ENCODE measurements at regions not wholly inside any gene's neighbourhood (a gene's known extent, or its start where the extent isn't known, plus 50 kb on each side); places are given as distances from the start of the nearest gene placed in this dataset.

DNA sequence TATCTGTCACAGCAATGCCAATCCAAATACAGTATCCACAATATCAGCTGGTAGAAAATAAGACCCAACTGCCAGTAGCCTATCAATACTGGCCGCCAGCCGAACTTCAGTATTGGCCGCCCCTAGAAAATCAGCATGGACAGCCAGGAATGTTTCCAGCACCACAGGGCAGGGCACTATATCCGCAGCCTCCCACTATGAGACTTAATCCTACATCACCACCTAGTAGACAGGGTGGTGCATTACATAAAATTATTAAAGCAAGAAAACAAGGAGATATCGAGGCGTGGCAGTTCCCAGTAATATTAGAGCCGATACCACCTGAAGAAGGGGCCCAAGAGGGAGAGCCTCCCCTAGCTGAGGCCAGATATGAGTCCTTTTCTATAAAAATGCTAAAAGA is 111.3 kb downstream of the ZNF486 start:
- TF ChIP-seq, protein P1, sequence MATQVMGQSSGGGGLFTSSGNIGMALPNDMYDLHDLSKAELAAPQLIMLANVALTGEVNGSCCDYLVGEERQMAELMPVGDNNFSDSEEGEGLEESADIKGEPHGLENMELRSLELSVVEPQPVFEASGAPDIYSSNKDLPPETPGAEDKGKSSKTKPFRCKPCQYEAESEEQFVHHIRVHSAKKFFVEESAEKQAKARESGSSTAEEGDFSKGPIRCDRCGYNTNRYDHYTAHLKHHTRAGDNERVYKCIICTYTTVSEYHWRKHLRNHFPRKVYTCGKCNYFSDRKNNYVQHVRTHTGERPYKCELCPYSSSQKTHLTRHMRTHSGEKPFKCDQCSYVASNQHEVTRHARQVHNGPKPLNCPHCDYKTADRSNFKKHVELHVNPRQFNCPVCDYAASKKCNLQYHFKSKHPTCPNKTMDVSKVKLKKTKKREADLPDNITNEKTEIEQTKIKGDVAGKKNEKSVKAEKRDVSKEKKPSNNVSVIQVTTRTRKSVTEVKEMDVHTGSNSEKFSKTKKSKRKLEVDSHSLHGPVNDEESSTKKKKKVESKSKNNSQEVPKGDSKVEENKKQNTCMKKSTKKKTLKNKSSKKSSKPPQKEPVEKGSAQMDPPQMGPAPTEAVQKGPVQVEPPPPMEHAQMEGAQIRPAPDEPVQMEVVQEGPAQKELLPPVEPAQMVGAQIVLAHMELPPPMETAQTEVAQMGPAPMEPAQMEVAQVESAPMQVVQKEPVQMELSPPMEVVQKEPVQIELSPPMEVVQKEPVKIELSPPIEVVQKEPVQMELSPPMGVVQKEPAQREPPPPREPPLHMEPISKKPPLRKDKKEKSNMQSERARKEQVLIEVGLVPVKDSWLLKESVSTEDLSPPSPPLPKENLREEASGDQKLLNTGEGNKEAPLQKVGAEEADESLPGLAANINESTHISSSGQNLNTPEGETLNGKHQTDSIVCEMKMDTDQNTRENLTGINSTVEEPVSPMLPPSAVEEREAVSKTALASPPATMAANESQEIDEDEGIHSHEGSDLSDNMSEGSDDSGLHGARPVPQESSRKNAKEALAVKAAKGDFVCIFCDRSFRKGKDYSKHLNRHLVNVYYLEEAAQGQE (IDR thresholded peaks at IDR 0.05; ENCODE audit: insufficient read depth in 1 of 2, low read depth in 2 of 2, low read length in 1 of 2): no peak
- TF ChIP-seq, protein P2, sequence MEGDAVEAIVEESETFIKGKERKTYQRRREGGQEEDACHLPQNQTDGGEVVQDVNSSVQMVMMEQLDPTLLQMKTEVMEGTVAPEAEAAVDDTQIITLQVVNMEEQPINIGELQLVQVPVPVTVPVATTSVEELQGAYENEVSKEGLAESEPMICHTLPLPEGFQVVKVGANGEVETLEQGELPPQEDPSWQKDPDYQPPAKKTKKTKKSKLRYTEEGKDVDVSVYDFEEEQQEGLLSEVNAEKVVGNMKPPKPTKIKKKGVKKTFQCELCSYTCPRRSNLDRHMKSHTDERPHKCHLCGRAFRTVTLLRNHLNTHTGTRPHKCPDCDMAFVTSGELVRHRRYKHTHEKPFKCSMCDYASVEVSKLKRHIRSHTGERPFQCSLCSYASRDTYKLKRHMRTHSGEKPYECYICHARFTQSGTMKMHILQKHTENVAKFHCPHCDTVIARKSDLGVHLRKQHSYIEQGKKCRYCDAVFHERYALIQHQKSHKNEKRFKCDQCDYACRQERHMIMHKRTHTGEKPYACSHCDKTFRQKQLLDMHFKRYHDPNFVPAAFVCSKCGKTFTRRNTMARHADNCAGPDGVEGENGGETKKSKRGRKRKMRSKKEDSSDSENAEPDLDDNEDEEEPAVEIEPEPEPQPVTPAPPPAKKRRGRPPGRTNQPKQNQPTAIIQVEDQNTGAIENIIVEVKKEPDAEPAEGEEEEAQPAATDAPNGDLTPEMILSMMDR (IDR thresholded peaks at IDR 0.05): no peak
